Activated CD8-positive, alpha-beta T cell treated with anti-CD3 and anti-CD28 coated beads, Interleukin-2, amount 10 ng/mL, durations not matched to agents 7 days and 5 days (primary cell): ENCODE measurements at regions not wholly inside any gene's neighbourhood (a gene's known extent, or its start where the extent isn't known, plus 50 kb on each side); places are given as distances from the start of the nearest gene placed in this dataset.

Source experiments
- ATAC-seq: fragments of 150-1000 bp; cut with Tn5 transposase; one replicate; pipeline ENCODE4 v1.10.0; 2021; ENCODE audit warnings: moderate library complexity
- CTCF ChIA-PET: fragments of 350-600 bp; sonication (Branson Sonifier 250); formaldehyde crosslinking; loops from one replicate; lab custom pipeline; 2021; ENCODE audit warnings: antibody characterized with exemption; lab: Charles Lee
- POLR2A ChIA-PET: fragments of 350-600 bp; sonication (Branson Sonifier 250); formaldehyde crosslinking; loops from one replicate; lab custom pipeline; 2021; ENCODE audit warnings: antibody characterized with exemption; lab: Charles Lee
- DNase-seq: peaks from one replicate; pipeline ENCODE4 v3.0.0-alpha.2; 2020
- H3K27ac Mint-ChIP-seq: one replicate; pipeline ENCODE4 v1.8.0; 2021; ENCODE audit warnings: mild to moderate bottlenecking, mixed read lengths
- H3K27me3 Mint-ChIP-seq: one replicate; pipeline ENCODE4 v1.8.0; 2021; ENCODE audit warnings: low read depth, mixed read lengths
- H3K36me3 Mint-ChIP-seq: one replicate; pipeline ENCODE4 v1.8.0; 2021; ENCODE audit warnings: low read depth, mixed read lengths
- H3K4me1 Mint-ChIP-seq: one replicate; pipeline ENCODE4 v1.8.0; 2021; ENCODE audit warnings: low read depth, mixed read lengths
- H3K4me3 Mint-ChIP-seq: one replicate; pipeline ENCODE4 v1.8.0; 2021; ENCODE audit warnings: mild to moderate bottlenecking, mixed read lengths
- H3K9me3 Mint-ChIP-seq: one replicate; pipeline ENCODE4 v1.8.0; 2022; ENCODE audit warnings: mixed read lengths; ENCODE audit not compliant: insufficient read depth

GRCh38 chrY:7462657-7463056, 551.1 kb upstream of the AMELY start:
- Mint-ChIP-seq H3K4me3 (no peak overlapping the region), H3K36me3 (no peaks in the 10 kb centered on the region), H3K27ac (no peak overlapping the region), H3K27me3 (peaks cover 7% of the 10 kb centered on the region), H3K4me1 (no peaks in the 10 kb centered on the region), H3K9me3 (no peaks in the 10 kb centered on the region)
- ATAC-seq: no peak
- DNase-seq: no peak
- ChIA-PET POLR2A (no interaction called here), CTCF (no interaction called here)

- H3K4me1 Mint-ChIP-seq: no peaks in the 10 kb centered on the region
- POLR2A ChIA-PET: no interaction called here
Observed at GRCh38 chrY:7461873-7462525, 550.4 kb upstream of the AMELY start.

GRCh38 chrY:7459802-7460201, 548.2 kb upstream of the AMELY start:
- Mint-ChIP-seq H3K36me3 (no peaks in the 10 kb centered on the region), H3K27me3 (peaks cover 2% of the 10 kb centered on the region), H3K27ac (no peak overlapping the region), H3K4me3 (no peak overlapping the region), H3K9me3 (no peaks in the 10 kb centered on the region), H3K4me1 (no peaks in the 10 kb centered on the region)
- ChIA-PET CTCF (no interaction called here), POLR2A (no interaction called here)
- DNase-seq: no peak
- no peak for ATAC-seq

More at GRCh38 chrY:7461873-7462525, 550.4 kb upstream of the AMELY start:
- ATAC-seq (no peak), DNase-seq (no peak)
- CTCF ChIA-PET: no interaction called here
- no peak overlapping the region for H3K27ac Mint-ChIP-seq
- no peaks in the 10 kb centered on the region for H3K9me3 Mint-ChIP-seq
- peaks cover 7% of the 10 kb centered on the region for H3K27me3 Mint-ChIP-seq
- H3K36me3 Mint-ChIP-seq: no peaks in the 10 kb centered on the region
- H3K4me3 Mint-ChIP-seq: no peak overlapping the region

GRCh38 chrY:7458301-7459078, 546.9 kb upstream of the AMELY start:
- ATAC-seq (no peak), DNase-seq (no peak)
- POLR2A ChIA-PET: no interaction called here
- H3K4me3 Mint-ChIP-seq: no peak overlapping the region
- H3K4me1 Mint-ChIP-seq: no peaks in the 10 kb centered on the region
- H3K9me3 Mint-ChIP-seq: no peaks in the 10 kb centered on the region
- peaks cover 2% of the 10 kb centered on the region for H3K27me3 Mint-ChIP-seq
- H3K36me3 Mint-ChIP-seq: no peaks in the 10 kb centered on the region
- no peak overlapping the region for H3K27ac Mint-ChIP-seq
- CTCF ChIA-PET: no interaction called here

GRCh38 chrY:7457286-7458015, 545.9 kb upstream of the AMELY start:
- ChIA-PET CTCF (no interaction called here), POLR2A (no interaction called here)
- Mint-ChIP-seq H3K36me3 (no peaks in the 10 kb centered on the region), H3K9me3 (no peaks in the 10 kb centered on the region), H3K4me1 (no peaks in the 10 kb centered on the region), H3K4me3 (no peak overlapping the region), H3K27me3 (peaks cover 2% of the 10 kb centered on the region), H3K27ac (no peak overlapping the region)
- ATAC-seq: no peak
- no peak for DNase-seq

GRCh38 chrY:7455626-7456025, 544.1 kb upstream of the AMELY start:
- no peak overlapping the region for H3K4me3 Mint-ChIP-seq
- no peak for ATAC-seq
- ChIA-PET CTCF (no interaction called here), POLR2A (interaction anchor here (0.8 kb wide), 1 partner anchor 371 kb away, joined by 3 read pairs; no protein-coding TSS in a partner anchor)
- no peak overlapping the region for H3K27ac Mint-ChIP-seq
- no peaks in the 10 kb centered on the region for H3K9me3 Mint-ChIP-seq
- no peaks in the 10 kb centered on the region for H3K4me1 Mint-ChIP-seq
- DNase-seq: no peak
- H3K27me3 Mint-ChIP-seq: peaks cover 2% of the 10 kb centered on the region
- H3K36me3 Mint-ChIP-seq: no peaks in the 10 kb centered on the region

GRCh38 chrY:7453336-7453735, 541.8 kb upstream of the AMELY start:
- ChIA-PET CTCF (no interaction called here), POLR2A (no interaction called here)
- Mint-ChIP-seq H3K4me1 (no peaks in the 10 kb centered on the region), H3K36me3 (no peaks in the 10 kb centered on the region), H3K27ac (no peak overlapping the region), H3K9me3 (no peaks in the 10 kb centered on the region), H3K27me3 (no peaks in the 10 kb centered on the region), H3K4me3 (no peak overlapping the region)
- DNase-seq (no peak), ATAC-seq (no peak)

- Mint-ChIP-seq H3K36me3 (no peaks in the 10 kb centered on the region), H3K4me1 (no peaks in the 10 kb centered on the region), H3K9me3 (no peaks in the 10 kb centered on the region), H3K27me3 (no peaks in the 10 kb centered on the region), H3K27ac (no peak overlapping the region), H3K4me3 (no peak overlapping the region)
- POLR2A ChIA-PET: no interaction called here
- CTCF ChIA-PET: no interaction called here
- ATAC-seq (no peak), DNase-seq (no peak)
Observed at GRCh38 chrY:7452246-7452645, 540.7 kb upstream of the AMELY start.

- DNase-seq (no peak), ATAC-seq (no peak)
- Mint-ChIP-seq H3K36me3 (no peaks in the 10 kb centered on the region), H3K4me3 (no peak overlapping the region), H3K27me3 (no peaks in the 10 kb centered on the region), H3K27ac (no peak overlapping the region), H3K9me3 (no peaks in the 10 kb centered on the region), H3K4me1 (no peaks in the 10 kb centered on the region)
- POLR2A ChIA-PET: no interaction called here
- CTCF ChIA-PET: no interaction called here
Observed at GRCh38 chrY:7449860-7450259, 538.3 kb upstream of the AMELY start.

GRCh38 chrY:7448687-7449086, 537.1 kb upstream of the AMELY start:
- H3K4me3 Mint-ChIP-seq: no peak overlapping the region
- no peak overlapping the region for H3K27ac Mint-ChIP-seq
- H3K9me3 Mint-ChIP-seq: no peaks in the 10 kb centered on the region
- H3K27me3 Mint-ChIP-seq: no peaks in the 10 kb centered on the region
- no peaks in the 10 kb centered on the region for H3K36me3 Mint-ChIP-seq
- no peaks in the 10 kb centered on the region for H3K4me1 Mint-ChIP-seq
- POLR2A ChIA-PET: no interaction called here
- no peak for ATAC-seq
- DNase-seq: no peak
- CTCF ChIA-PET: no interaction called here

GRCh38 chrY:7447881-7448516, 536.4 kb upstream of the AMELY start:
- Mint-ChIP-seq H3K27ac (no peak overlapping the region), H3K4me1 (no peaks in the 10 kb centered on the region), H3K9me3 (no peaks in the 10 kb centered on the region), H3K27me3 (no peaks in the 10 kb centered on the region), H3K36me3 (no peaks in the 10 kb centered on the region), H3K4me3 (no peak overlapping the region)
- CTCF ChIA-PET: no interaction called here
- no peak for ATAC-seq
- DNase-seq: no peak
- POLR2A ChIA-PET: no interaction called here

- POLR2A ChIA-PET: no interaction called here
- no peaks in the 10 kb centered on the region for H3K9me3 Mint-ChIP-seq
- H3K27me3 Mint-ChIP-seq: no peaks in the 10 kb centered on the region
- H3K4me3 Mint-ChIP-seq: no peak overlapping the region
- ATAC-seq: no peak
- CTCF ChIA-PET: no interaction called here
- no peaks in the 10 kb centered on the region for H3K4me1 Mint-ChIP-seq
- no peak for DNase-seq
- no peaks in the 10 kb centered on the region for H3K36me3 Mint-ChIP-seq
- no peak overlapping the region for H3K27ac Mint-ChIP-seq
Observed at GRCh38 chrY:7444141-7444540, 532.6 kb upstream of the AMELY start.
